ENCODE measurements at regions not wholly inside any gene's neighbourhood (a gene's known extent, or its start where the extent isn't known, plus 50 kb on each side); places are given as distances from the start of the nearest gene placed in this dataset.

DNA sequence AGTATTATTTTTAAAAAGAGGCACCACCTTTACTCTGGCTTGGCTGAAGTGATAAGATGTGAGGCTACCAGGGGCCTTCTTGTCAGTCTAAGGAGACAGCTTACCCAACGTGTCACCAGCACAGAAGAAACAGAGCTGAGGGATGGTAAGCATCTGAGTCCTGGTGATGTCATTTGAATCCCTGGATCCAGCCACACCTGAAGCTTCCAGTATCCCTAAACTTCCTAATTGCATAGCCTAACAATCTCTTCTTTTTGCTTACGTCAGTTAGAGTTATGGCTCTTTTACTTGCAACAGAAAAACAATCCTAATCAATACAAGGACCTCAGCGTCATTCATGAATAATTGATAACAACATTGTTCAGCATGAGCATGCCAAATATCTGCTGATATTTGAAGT is 436.6 kb downstream of the SHISA9 start:
- intact Hi-C loops (cut with micrococcal nuclease) = no loop called here
- H3K4me1 ChIP-seq = no peaks in the 10 kb centered on the region
- no peak overlapping the region for H3K27ac ChIP-seq (replicated peaks)
- DNase-seq = no peak
- TF ChIP-seq, protein P1, sequence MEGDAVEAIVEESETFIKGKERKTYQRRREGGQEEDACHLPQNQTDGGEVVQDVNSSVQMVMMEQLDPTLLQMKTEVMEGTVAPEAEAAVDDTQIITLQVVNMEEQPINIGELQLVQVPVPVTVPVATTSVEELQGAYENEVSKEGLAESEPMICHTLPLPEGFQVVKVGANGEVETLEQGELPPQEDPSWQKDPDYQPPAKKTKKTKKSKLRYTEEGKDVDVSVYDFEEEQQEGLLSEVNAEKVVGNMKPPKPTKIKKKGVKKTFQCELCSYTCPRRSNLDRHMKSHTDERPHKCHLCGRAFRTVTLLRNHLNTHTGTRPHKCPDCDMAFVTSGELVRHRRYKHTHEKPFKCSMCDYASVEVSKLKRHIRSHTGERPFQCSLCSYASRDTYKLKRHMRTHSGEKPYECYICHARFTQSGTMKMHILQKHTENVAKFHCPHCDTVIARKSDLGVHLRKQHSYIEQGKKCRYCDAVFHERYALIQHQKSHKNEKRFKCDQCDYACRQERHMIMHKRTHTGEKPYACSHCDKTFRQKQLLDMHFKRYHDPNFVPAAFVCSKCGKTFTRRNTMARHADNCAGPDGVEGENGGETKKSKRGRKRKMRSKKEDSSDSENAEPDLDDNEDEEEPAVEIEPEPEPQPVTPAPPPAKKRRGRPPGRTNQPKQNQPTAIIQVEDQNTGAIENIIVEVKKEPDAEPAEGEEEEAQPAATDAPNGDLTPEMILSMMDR (IDR thresholded peaks at IDR 0.05; ENCODE audit: borderline replicate concordance) = no peak
- H3K4me3 ChIP-seq = no peak overlapping the region
- no peaks in the 10 kb centered on the region for H3K36me3 ChIP-seq
- no peaks in the 10 kb centered on the region for H3K9me3 ChIP-seq (replicated peaks)
- H3K27me3 ChIP-seq (ENCODE audit: low read depth) = peaks cover 14% of the 10 kb centered on the region

DNA sequence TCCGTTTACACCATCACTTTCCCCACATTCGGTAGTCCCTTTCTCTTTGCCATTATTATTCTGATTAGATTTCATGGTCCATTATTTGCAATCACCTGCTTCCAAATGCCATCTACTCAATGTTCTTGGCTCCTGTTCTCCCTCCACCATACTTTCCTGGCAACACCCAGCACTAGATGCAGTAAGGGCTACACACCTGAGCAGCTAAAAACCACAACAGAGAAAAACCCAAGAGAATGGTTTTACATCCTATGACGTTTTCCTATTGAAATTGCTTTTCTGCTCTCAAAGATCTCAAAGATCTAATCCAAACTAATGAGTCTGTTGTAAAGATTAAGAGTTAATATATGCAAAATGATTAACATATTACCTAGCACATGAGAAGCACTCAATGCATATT is 441.3 kb downstream of the SHISA9 start:
- TF ChIP-seq, protein P1 (IDR thresholded peaks at IDR 0.05; ENCODE audit: borderline replicate concordance) = no peak
- DNase-seq = no peak
- Histone ChIP-seq H3K4me3 (no peak overlapping the region), H3K36me3 (no peaks in the 10 kb centered on the region), H3K27ac (replicated peaks) (no peak overlapping the region), H3K9me3 (replicated peaks) (no peaks in the 10 kb centered on the region), H3K27me3 (ENCODE audit: low read depth) (peaks cover 10% of the 10 kb centered on the region), H3K4me1 (no peaks in the 10 kb centered on the region)
- intact Hi-C loops (cut with micrococcal nuclease) = no loop called here

DNA sequence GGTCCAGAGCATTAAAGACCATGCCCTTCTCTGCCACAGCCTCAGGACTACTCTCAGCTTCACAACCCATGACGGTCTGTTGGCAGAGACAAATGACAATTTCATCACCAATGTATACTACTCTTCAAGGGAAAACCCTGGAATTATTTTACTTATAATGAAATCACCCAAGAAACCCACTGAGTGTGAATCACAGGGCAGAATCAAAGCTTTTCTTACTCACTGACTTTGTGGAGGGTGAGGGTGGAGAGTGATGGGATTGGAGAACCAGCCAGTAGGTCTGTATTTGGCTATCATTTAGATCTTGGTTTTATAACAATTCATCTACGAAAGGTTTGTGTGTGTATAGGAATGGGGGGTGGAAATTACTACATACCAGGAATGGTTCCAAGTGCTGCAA is 442.6 kb downstream of the SHISA9 start:
- intact Hi-C loops (cut with micrococcal nuclease) = no loop called here
- no peaks in the 10 kb centered on the region for H3K36me3 ChIP-seq
- H3K27me3 ChIP-seq (ENCODE audit: low read depth) = peaks cover 10% of the 10 kb centered on the region
- H3K9me3 ChIP-seq (replicated peaks) = no peaks in the 10 kb centered on the region
- no peak for DNase-seq
- no peaks in the 10 kb centered on the region for H3K4me1 ChIP-seq
- TF ChIP-seq, protein P1 (IDR thresholded peaks at IDR 0.05; ENCODE audit: borderline replicate concordance) = no peak
- no peak overlapping the region for H3K4me3 ChIP-seq
- H3K27ac ChIP-seq (replicated peaks) = no peak overlapping the region

DNA sequence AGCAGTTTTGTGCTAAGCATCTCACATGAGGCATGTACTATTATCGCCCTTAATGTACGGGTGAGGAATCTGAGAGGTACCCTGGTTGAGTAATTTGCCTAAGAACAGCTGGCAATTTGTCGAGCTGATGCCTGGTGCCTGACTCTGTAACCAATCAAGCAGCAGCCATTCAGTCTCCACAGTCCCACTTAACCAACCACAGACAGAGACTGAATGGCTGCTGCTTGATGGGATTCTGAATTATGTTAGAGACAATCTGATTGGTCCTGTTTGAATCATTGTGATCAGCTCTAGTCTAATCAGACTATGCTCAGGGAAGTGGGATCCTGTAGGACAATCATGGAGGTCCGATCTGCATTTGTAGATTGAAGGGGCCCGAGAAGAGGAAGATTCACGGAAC is 447.0 kb downstream of the SHISA9 start:
- Histone ChIP-seq H3K36me3 (no peaks in the 10 kb centered on the region), H3K4me1 (no peaks in the 10 kb centered on the region), H3K27ac (replicated peaks) (no peak overlapping the region), H3K27me3 (ENCODE audit: low read depth) (peaks cover 24% of the 10 kb centered on the region), H3K9me3 (replicated peaks) (no peaks in the 10 kb centered on the region), H3K4me3 (no peak overlapping the region)
- DNase-seq = no peak
- TF ChIP-seq, protein P1 (IDR thresholded peaks at IDR 0.05; ENCODE audit: borderline replicate concordance) = no peak
- intact Hi-C loops (cut with micrococcal nuclease) = no loop called here

DNA sequence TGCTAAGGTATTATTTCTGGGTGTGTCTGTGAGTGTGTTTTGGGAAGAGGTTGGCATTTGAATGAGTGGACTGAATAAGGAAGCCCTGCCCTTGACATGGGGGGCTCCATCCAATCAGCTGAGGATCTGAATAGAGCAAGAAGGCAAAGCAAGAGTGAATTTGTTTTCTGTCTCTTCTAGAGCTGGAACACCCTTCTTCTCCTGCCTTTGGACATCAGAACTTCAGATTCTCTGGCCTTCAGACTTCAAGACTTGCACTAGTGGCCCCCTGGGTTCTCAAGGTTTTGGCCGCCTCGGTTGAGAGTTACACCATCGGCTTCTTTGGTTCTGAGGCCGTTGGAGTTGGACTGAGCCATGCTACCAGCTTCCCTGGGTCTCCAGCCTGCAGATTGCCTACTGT is 448.6 kb downstream of the SHISA9 start:
- intact Hi-C loops (cut with micrococcal nuclease) = no loop called here
- DNase-seq = no peak
- Histone ChIP-seq H3K27ac (replicated peaks) (no peak overlapping the region), H3K9me3 (replicated peaks) (no peaks in the 10 kb centered on the region), H3K4me3 (no peak overlapping the region), H3K4me1 (no peaks in the 10 kb centered on the region), H3K27me3 (ENCODE audit: low read depth) (peaks cover 24% of the 10 kb centered on the region), H3K36me3 (no peaks in the 10 kb centered on the region)
- TF ChIP-seq, protein P1 (IDR thresholded peaks at IDR 0.05; ENCODE audit: borderline replicate concordance) = no peak

DNA sequence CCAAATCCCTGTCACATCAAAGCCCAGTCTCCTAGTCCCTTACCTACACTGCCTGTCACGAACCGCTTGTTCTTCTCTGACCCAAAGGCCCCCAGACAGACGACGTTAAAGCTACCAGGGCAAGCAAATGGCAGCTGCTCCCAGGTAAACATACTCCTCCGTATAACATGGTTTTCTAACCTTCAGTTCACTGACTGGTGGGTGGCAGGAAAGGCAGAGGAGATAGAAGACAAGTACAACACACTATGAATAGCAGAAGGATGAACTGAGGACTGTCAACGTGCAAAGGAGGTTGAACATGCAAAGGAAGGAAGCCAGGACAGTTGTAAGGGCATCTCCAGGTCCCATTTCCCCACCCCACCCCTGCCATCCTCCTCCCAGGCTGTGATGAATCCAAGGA is 449.8 kb downstream of the SHISA9 start:
- Histone ChIP-seq H3K36me3 (no peaks in the 10 kb centered on the region), H3K4me3 (no peak overlapping the region), H3K27ac (replicated peaks) (no peak overlapping the region), H3K9me3 (replicated peaks) (no peaks in the 10 kb centered on the region), H3K4me1 (no peaks in the 10 kb centered on the region), H3K27me3 (ENCODE audit: low read depth) (peaks cover 24% of the 10 kb centered on the region)
- TF ChIP-seq, protein P1 (IDR thresholded peaks at IDR 0.05; ENCODE audit: borderline replicate concordance) = no peak
- intact Hi-C loops (cut with micrococcal nuclease) = no loop called here
- no peak for DNase-seq
